K562 (cell line): ENCODE measurements at regions not wholly inside any gene's neighbourhood (a gene's known extent, or its start where the extent isn't known, plus 50 kb on each side); places are given as distances from the start of the nearest gene placed in this dataset.

Experiments
- CHD4 ChIP-seq: fragments of 200-600 bp; sonication (generic); IDR thresholded peaks from 3 replicates; pipeline ENCODE4 v1.6.1; 2012; ENCODE audit warnings: low read depth, mild to moderate bottlenecking, mixed read lengths, low read length, inconsistent platforms; ENCODE audit not compliant: insufficient read depth, insufficient replicate concordance, poor library complexity, severe bottlenecking
- CTCF ChIP-seq, 3 experiments: IDR thresholded peaks in 2 of 3; conservative IDR thresholded peaks in 1 of 3; 2 replicates each; pipeline ENCODE4 v1.5.1; 2011 to 2012; ENCODE audit warnings: low read length in 3 of 3, mild to moderate bottlenecking in 3 of 3, control low read depth in 2 of 3, improper control_type of control experiment in 1 of 3, inconsistent platforms in 1 of 3, low read depth in 1 of 3, mixed read lengths in 1 of 3, moderate library complexity in 1 of 3; ENCODE audit not compliant: insufficient read depth in 2 of 3
- HMGXB4 ChIP-seq: sonication (generic); formaldehyde crosslinking; IDR thresholded peaks from 2 replicates; pipeline ENCODE4 v1.8.1; 2023; ENCODE audit warnings: mild to moderate bottlenecking, missing genetic modification reagents
- MEIS2 ChIP-seq: fragments of 450-650 bp; IDR thresholded peaks from 2 replicates; pipeline ENCODE4 v1.6.1; 2014; ENCODE audit warnings: mild to moderate bottlenecking; ENCODE audit not compliant: partially characterized antibody
- NR0B1 ChIP-seq: fragments of 450-650 bp; IDR thresholded peaks from one replicate; pipeline ENCODE4 v1.6.1; 2018; ENCODE audit warnings: mild to moderate bottlenecking, moderate library complexity; ENCODE audit not compliant: partially characterized antibody
- POLR2AphosphoS5 ChIP-seq: IDR thresholded peaks from 2 replicates; pipeline ENCODE4 v1.6.1; 2011; ENCODE audit warnings: mild to moderate bottlenecking, low read depth, low read length, moderate library complexity; ENCODE audit not compliant: control insufficient read depth, insufficient read depth
- RAD21 ChIP-seq, 2 experiments: fragments of 250-450 bp in 1 of 2; fragments of 450-650 bp in 1 of 2; sonication (Bioruptor Pico) in 1 of 2; formaldehyde crosslinking in 1 of 2; IDR thresholded peaks in 1 of 2; conservative IDR thresholded peaks in 1 of 2; 2 replicates each; pipeline versions ENCODE4 v1.4.0 to v1.8.0; 2020 to 2022; ENCODE audit warnings: mild to moderate bottlenecking in 2 of 2, moderate library complexity in 1 of 2
- SMARCA5 ChIP-seq: fragments of 450-650 bp; IDR thresholded peaks from 2 replicates; pipeline ENCODE4 v1.6.1; 2016
- ZBTB2 ChIP-seq: fragments of 450-650 bp; IDR thresholded peaks from 2 replicates; pipeline ENCODE4 v1.6.1; 2016; ENCODE audit warnings: antibody characterized with exemption

GRCh38 chr4:8772499-8773123 is 99.0 kb downstream of the HMX1 start:
- no peak for TF ChIP-seq HMGXB4 (CRISPR knock-in tag)
- no peak for TF ChIP-seq CTCF (IDR thresholded peaks at IDR 0.05 in 2 of 3, conservative IDR thresholded peaks at IDR 0.05 in 1 of 3; ENCODE audit: insufficient read depth in 2 of 3, low read depth in 1 of 3, low read length in 3 of 3)
- TF ChIP-seq CHD4 = no peak
- TF ChIP-seq RAD21 (CRISPR knock-in tag; conservative IDR thresholded peaks at IDR 0.05 in 1 of 2, IDR thresholded peaks at IDR 0.05 in 1 of 2) = no peak
- no peak for TF ChIP-seq POLR2AphosphoS5
- no peak for TF ChIP-seq MEIS2
- no peak for TF ChIP-seq NR0B1
- TF ChIP-seq SMARCA5 = no peak
- TF ChIP-seq ZBTB2 = no peak
